ENCODE measurements at regions not wholly inside any gene's neighbourhood (a gene's known extent, or its start where the extent isn't known, plus 50 kb on each side); places are given as distances from the start of the nearest gene placed in this dataset.

GRCh38 chr4:133598779-133599178, 449.7 kb downstream of the PCDH10 start:
- no peak for TF ChIP-seq CTCF (conservative IDR thresholded peaks at IDR 0.05)
- TF ChIP-seq ZFX (IDR thresholded peaks at IDR 0.05), result no peak
